ENCODE measurements at regions not wholly inside any gene's neighbourhood (a gene's known extent, or its start where the extent isn't known, plus 50 kb on each side); places are given as distances from the start of the nearest gene placed in this dataset.
A peak's percentile ranks its signal among the peaks of the same experiment; 100 is the strongest.
"Not testable (repeated sequence)": the region's sequence is repeated elsewhere in the genome, so short reads cannot be mapped to it uniquely, and the experiment has no call there.

GRCh38 chr21:35449846-35450245 lies 400.7 kb upstream of the RUNX1 start:
- no peak for DNase-seq

- DNase-seq: no peak
Observed at GRCh38 chr21:35448876-35449599, 399.9 kb upstream of the RUNX1 start.

GRCh38 chr21:35444391-35444790 lies 395.3 kb upstream of the RUNX1 start:
- no peak for DNase-seq

- DNase-seq: no peak
Observed at GRCh38 chr21:35441868-35442582, 392.9 kb upstream of the RUNX1 start.

- DNase-seq: no peak
Observed at GRCh38 chr21:35438643-35439404, 389.7 kb upstream of the RUNX1 start.

- DNase-seq: no peak
Observed at GRCh38 chr21:35437941-35438340, 388.8 kb upstream of the RUNX1 start.

- no peak for DNase-seq
Observed at GRCh38 chr21:35436899-35437298, 387.8 kb upstream of the RUNX1 start.

- not testable (repeated sequence) for DNase-seq
Observed at GRCh38 chr21:35432601-35433000, 383.5 kb upstream of the RUNX1 start.

- no peak for DNase-seq
Observed at GRCh38 chr21:35430260-35430659, 381.2 kb upstream of the RUNX1 start.

GRCh38 chr21:35428937-35429336 lies 379.8 kb upstream of the RUNX1 start:
- no peak for DNase-seq

- peak; percentile 28 for DNase-seq
Observed at GRCh38 chr21:35428489-35428888, 379.4 kb upstream of the RUNX1 start.

- DNase-seq: no peak
Observed at GRCh38 chr21:35428001-35428320, 378.9 kb upstream of the RUNX1 start.

GRCh38 chr21:35427320-35428000 lies 378.4 kb upstream of the RUNX1 start:
- no peak for DNase-seq

- DNase-seq: no peak
Observed at GRCh38 chr21:35426897-35427296, 377.8 kb upstream of the RUNX1 start.

- DNase-seq: no peak
Observed at GRCh38 chr21:35426469-35426868, 377.4 kb upstream of the RUNX1 start.

- DNase-seq: no peak
Observed at GRCh38 chr21:35424122-35424521, 375.0 kb upstream of the RUNX1 start.

- DNase-seq: no peak
Observed at GRCh38 chr21:35423709-35424108, 374.6 kb upstream of the RUNX1 start.

GRCh38 chr21:35422011-35422410 lies 372.9 kb upstream of the RUNX1 start:
- no peak for DNase-seq

- no peak for DNase-seq
Observed at GRCh38 chr21:35421221-35421620, 372.1 kb upstream of the RUNX1 start.

GRCh38 chr21:35420656-35421055 lies 371.6 kb upstream of the RUNX1 start:
- DNase-seq: no peak

- DNase-seq: no peak
Observed at GRCh38 chr21:35417762-35418161, 368.7 kb upstream of the RUNX1 start.

- no peak for DNase-seq
Observed at GRCh38 chr21:35416866-35417489, 367.9 kb upstream of the RUNX1 start.
